ENCODE measurements at regions not wholly inside any gene's neighbourhood (a gene's known extent, or its start where the extent isn't known, plus 50 kb on each side); places are given as distances from the start of the nearest gene placed in this dataset.
A peak's percentile ranks its signal among the peaks of the same experiment; 100 is the strongest.
"Not testable (repeated sequence)": the region's sequence is repeated elsewhere in the genome, so short reads cannot be mapped to it uniquely, and the experiment has no call there.

GRCh38 chr13:88281841-88282240, 610.7 kb downstream of the SLITRK5 start (continued):
- no peak for TF ChIP-seq ZNF510 (tag by site-specific recombination; IDR thresholded peaks at IDR 0.05; ENCODE audit: insufficient replicate concordance)

- Histone ChIP-seq H3K27ac (ENCODE audit: extremely low read depth, low read depth, low read length) (no peak overlapping the region), H3K9me3 (ENCODE audit: control insufficient read depth, insufficient read depth, low read depth, low read length) (no peaks in the 10 kb centered on the region), H3K4me1 (ENCODE audit: control insufficient read depth, insufficient read depth, low read length) (no peaks in the 10 kb centered on the region), H3K36me3 (ENCODE audit: control insufficient read depth in 2 of 2, insufficient read depth in 1 of 2, low read length in 2 of 2) (no peaks in the 10 kb centered on the region), H3K4me3 (ENCODE audit: low read depth, low read length) (no peak overlapping the region)
- no peak for TF ChIP-seq OSR2 (tag by site-specific recombination; IDR thresholded peaks at IDR 0.05)
- TF ChIP-seq PBX3 (CRISPR knock-in tag; IDR thresholded peaks at IDR 0.05), result no peak
- peak; percentile 53; the same call in 1 of the 2 replicates for TF ChIP-seq TRIM28 (IDR thresholded peaks at IDR 0.05; ENCODE audit: borderline replicate concordance, low read length)
- no peak for TF ChIP-seq ZNF777 (tag by site-specific recombination; IDR thresholded peaks at IDR 0.05; ENCODE audit: borderline replicate concordance)
- TF ChIP-seq ZNF658 (tag by site-specific recombination; IDR thresholded peaks at IDR 0.05), result no peak
- TF ChIP-seq ZNF585B (tag by site-specific recombination; IDR thresholded peaks at IDR 0.05), result peak; percentile 59
- ChIA-PET CTCF (no interaction called here), POLR2A (no interaction called here)
These were observed 614.2 kb downstream of the SLITRK5 start for GRCh38 chr13:88285329-88285728.

GRCh38 chr13:88288326-88288725, 617.2 kb downstream of the SLITRK5 start:
- no peaks in the 10 kb centered on the region for H3K36me3 ChIP-seq (ENCODE audit: control insufficient read depth in 2 of 2, insufficient read depth in 1 of 2, low read length in 2 of 2)
- H3K4me1 ChIP-seq (ENCODE audit: control insufficient read depth, insufficient read depth, low read length), result no peaks in the 10 kb centered on the region
- H3K9me3 ChIP-seq (ENCODE audit: control insufficient read depth, insufficient read depth, low read depth, low read length), result no peaks in the 10 kb centered on the region
- ChIA-PET CTCF (no interaction called here), POLR2A (no interaction called here)
- H3K27ac ChIP-seq (ENCODE audit: extremely low read depth, low read depth, low read length), result no peak overlapping the region
- no peak for TF ChIP-seq PRDM4 (tag by site-specific recombination; IDR thresholded peaks at IDR 0.05)
- TF ChIP-seq ZNF350 (tag by site-specific recombination; IDR thresholded peaks at IDR 0.05), result no peak
- TF ChIP-seq ZNF544 (tag by site-specific recombination; IDR thresholded peaks at IDR 0.05), result no peak
- no peak for TF ChIP-seq EGR2 (tag by site-specific recombination; IDR thresholded peaks at IDR 0.05; ENCODE audit: low read depth)
- TF ChIP-seq ZNF112 (tag by site-specific recombination; IDR thresholded peaks at IDR 0.05), result no peak
- TF ChIP-seq KLF10 (tag by site-specific recombination; IDR thresholded peaks at IDR 0.05), result no peak
- no peak for TF ChIP-seq ZNF394 (tag by site-specific recombination; IDR thresholded peaks at IDR 0.05; ENCODE audit: borderline replicate concordance)
- no peak for TF ChIP-seq ZNF16 (tag by site-specific recombination; IDR thresholded peaks at IDR 0.05; ENCODE audit: low read depth)
- TF ChIP-seq OVOL3 (tag by site-specific recombination; IDR thresholded peaks at IDR 0.05), result no peak
- no peak for TF ChIP-seq ZNF114 (tag by site-specific recombination; IDR thresholded peaks at IDR 0.05)
- TF ChIP-seq YY2 (tag by site-specific recombination; IDR thresholded peaks at IDR 0.05), result no peak
- TF ChIP-seq ZNF704 (tag by site-specific recombination; IDR thresholded peaks at IDR 0.05), result no peak
- no peak for TF ChIP-seq ZNF10 (tag by site-specific recombination; IDR thresholded peaks at IDR 0.05)
- no peak for TF ChIP-seq ZBTB17 (tag by site-specific recombination; IDR thresholded peaks at IDR 0.05)
- TF ChIP-seq ZSCAN4 (tag by site-specific recombination; IDR thresholded peaks at IDR 0.05), result no peak
- no peak for TF ChIP-seq ZNF488 (tag by site-specific recombination; IDR thresholded peaks at IDR 0.05)
- TF ChIP-seq ZNF2 (tag by site-specific recombination; IDR thresholded peaks at IDR 0.05), result no peak
- no peak for TF ChIP-seq TRIM28 (IDR thresholded peaks at IDR 0.05; ENCODE audit: borderline replicate concordance, low read length)
- TF ChIP-seq KLF16 (tag by site-specific recombination; IDR thresholded peaks at IDR 0.05), result no peak
- no peak overlapping the region for H3K4me3 ChIP-seq (ENCODE audit: low read depth, low read length)

- POLR2A ChIA-PET, CTCF ChIA-PET: not testable (repeated sequence)
These were observed 620.6 kb downstream of the SLITRK5 start for GRCh38 chr13:88291731-88292130.

More at GRCh38 chr13:88291731-88292130, 620.6 kb downstream of the SLITRK5 start:
- H3K4me3 ChIP-seq (ENCODE audit: low read depth, low read length); H3K36me3 ChIP-seq (ENCODE audit: control insufficient read depth in 2 of 2, insufficient read depth in 1 of 2, low read length in 2 of 2); H3K4me1 ChIP-seq (ENCODE audit: control insufficient read depth, insufficient read depth, low read length); H3K27ac ChIP-seq (ENCODE audit: extremely low read depth, low read depth, low read length); H3K9me3 ChIP-seq (ENCODE audit: control insufficient read depth, insufficient read depth, low read depth, low read length): not testable (repeated sequence)

Data from HEK293 (cell line).